Stimulated activated CD8-positive, alpha-beta memory T cell treated with anti-CD3 and anti-CD28 coated beads, Interleukin-7, amount 100 ng/mL, for 1 hour (primary cell): ENCODE measurements at regions not wholly inside any gene's neighbourhood (a gene's known extent, or its start where the extent isn't known, plus 50 kb on each side); places are given as distances from the start of the nearest gene placed in this dataset.
A peak's percentile ranks its signal among the peaks of the same experiment; 100 is the strongest.

Experiments used
- DNase-seq, 2 donors: peaks; one replicate each; pipeline ENCODE4 v3.0.0-alpha.2; 2020; ENCODE audit warnings: low read depth in 2 of 2

DNA sequence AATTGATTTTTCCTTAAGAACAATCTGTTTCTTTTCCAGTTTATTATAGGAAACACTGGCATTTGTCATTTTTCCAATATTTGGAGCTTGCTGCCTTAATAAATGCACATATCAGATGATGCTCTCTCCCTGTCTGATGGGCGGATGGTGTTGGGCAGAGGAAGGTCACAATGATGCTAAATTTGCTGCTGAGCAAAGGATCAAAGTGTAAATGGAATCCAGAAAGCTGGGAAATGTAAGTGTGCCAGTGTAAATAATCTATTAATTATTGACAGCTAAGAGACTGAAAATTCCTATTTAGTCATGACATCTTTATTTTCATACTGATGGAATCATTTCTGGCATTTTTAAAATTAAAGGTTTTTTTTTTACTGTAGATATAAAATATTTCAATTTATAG lies 243.2 kb downstream of the PTBP2 start:
- no peak for DNase-seq

DNA sequence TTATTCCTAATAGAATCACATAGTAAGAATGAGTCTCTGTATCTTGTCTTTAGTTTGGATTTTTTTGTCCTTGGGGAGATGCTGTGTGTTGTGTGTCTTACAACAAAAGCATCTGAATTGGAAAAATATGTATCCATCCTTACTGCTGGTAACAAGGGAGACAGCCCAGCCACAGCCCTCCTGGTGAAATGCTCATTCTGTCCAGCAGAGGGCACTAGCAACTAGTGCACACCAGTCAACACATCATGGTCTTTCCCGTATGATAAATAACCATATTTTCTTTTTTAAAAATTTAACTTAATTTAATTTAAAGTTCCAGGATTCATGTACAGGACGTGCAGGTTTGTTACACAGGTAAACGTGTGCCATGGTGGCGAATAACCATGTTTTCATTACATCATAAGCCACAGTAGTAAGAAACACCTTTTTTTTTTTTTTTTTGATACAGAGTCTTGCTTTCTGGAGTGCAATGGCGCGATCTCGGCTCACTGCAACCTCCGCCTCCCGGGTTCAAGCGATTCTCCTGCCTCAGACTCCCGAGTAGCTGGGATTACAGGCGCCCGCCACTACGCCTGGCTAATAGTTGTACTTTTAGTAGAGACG lies 245.1 kb downstream of the PTBP2 start:
- DNase-seq = peak; percentile 38 to 54

GRCh38 chr1:96967311-96967710 lies 245.7 kb downstream of the PTBP2 start:
- no peak for DNase-seq

- no peak for DNase-seq
Measured at GRCh38 chr1:96968541-96968940, 247.0 kb downstream of the PTBP2 start.

DNA sequence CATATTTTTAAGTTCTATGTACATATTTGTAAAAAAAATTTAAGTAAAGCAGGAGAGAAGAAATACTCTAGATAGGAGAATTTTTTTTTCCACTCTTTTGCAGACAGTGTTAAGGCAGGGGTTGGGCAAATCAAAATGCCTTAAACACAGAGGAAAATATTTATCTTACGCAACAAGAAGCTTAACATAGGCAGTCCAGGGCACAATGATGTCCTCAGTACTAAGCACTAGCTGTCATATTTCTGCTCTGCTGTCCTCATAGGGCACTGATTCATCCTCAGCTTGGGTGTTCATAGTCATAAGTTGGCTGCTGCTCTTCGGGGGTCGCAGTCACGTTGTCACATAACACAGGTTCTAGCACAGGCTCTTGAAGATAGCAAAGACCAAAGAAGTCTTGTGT lies 247.4 kb downstream of the PTBP2 start:
- no peak for DNase-seq

- no peak for DNase-seq
Measured at GRCh38 chr1:96969656-96970163, 248.1 kb downstream of the PTBP2 start.

DNA sequence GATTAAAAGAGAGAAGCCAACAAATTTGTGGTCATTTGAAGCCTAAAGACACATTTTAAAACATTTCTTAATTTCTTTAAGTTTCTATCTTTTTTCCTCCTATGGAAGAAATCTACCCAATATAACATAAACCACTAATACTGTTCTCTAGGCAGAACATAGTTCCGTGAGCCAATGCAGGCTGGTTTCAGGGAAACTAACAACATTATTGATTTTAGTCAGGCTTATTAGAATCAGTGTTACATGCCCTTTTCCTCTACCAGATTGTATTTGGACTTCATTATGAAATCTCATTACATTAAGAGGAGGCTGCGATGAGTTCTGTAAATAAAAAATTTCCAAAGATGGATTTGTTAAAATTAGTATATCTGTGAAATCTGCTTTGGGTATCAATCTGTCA lies 249.9 kb downstream of the PTBP2 start:
- no peak for DNase-seq

- DNase-seq = no peak
Measured at GRCh38 chr1:96971849-96972602, 250.4 kb downstream of the PTBP2 start.

- DNase-seq = no peak
Measured at GRCh38 chr1:96973605-96974004, 252.0 kb downstream of the PTBP2 start.

- no peak for DNase-seq
Measured at GRCh38 chr1:96978444-96978843, 256.9 kb downstream of the PTBP2 start.

GRCh38 chr1:96978901-96979300 lies 257.3 kb downstream of the PTBP2 start:
- no peak for DNase-seq

DNA sequence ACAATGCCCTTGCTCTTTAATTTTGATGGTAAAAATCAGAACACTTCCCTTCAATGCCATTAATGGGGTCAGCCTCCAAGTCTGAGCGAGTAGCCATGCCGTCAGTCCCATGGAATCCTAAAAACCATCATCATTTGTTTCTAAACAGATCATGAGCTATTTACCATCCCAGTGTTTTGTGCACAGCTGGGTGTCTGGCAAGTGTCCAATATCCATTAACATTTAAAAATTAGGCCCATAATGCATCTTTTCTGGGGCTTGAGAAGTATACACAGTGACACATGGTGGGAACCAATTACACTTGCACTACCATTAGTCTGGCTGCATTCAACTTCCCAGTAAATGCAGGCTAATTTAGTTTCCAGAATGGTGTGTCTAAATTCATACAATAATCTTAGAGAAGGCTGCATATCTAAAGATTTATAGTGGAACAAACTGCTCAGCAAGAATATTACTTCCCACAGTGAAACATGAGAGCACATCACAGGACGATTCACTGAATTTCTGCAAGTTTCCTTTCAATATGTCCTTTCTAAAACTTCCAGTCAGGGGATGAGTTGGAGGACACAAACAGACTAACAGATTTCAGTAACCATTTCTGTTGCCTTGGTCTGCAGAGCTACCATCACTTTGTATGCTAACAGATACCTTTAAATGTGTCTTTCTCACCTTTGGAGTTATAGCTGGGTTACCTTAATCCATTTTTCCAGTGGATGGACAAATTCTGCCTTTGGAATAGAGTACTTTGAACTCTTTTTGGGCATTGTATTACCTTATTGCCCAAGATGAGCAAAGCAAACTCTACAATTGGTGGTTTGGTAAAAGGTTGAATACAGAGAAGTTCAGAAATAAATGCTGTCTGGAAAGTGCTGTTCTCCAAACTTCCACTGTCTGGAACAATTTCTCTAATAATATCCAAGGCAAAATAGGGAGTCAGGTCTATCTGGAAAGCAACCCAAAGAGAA lies 258.0 kb downstream of the PTBP2 start:
- DNase-seq = no peak

DNA sequence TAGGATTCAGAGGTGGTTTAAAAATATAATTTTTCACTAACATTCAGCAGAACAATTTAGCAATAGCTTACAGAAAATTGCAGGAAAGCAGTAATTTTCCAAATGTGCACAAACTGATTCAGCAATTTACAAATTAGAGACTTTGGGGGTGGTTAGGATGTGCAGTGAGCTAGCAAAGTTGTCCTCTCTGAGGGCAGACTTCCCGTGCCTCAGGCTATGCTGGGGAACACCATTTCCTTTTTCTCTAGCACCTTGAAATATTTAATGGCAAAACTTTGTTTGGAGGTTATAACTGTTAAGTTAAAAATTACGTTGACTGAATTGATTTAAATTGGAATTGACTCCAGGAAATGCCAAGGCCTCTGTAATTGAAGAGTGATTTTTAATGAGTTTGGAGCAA lies 258.9 kb downstream of the PTBP2 start:
- no peak for DNase-seq

DNA sequence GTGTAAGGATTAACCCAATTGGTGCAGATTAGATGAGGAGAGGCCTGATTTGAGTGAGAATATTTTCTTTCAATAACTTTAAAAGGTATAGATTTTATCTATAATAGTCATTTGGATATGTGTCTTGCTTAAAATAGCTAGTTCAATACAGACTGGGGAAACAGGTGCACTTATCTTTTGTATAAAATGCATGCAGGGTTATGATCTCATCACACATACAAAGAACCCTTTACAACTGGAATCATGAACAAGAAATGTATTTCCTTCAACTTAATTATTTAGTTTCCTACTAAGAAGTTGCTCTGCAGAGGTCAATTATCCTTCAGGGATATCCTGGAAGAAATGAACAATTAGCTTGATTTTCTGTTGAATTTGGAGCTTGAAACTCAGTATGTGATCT lies 259.6 kb downstream of the PTBP2 start:
- DNase-seq = no peak

DNA sequence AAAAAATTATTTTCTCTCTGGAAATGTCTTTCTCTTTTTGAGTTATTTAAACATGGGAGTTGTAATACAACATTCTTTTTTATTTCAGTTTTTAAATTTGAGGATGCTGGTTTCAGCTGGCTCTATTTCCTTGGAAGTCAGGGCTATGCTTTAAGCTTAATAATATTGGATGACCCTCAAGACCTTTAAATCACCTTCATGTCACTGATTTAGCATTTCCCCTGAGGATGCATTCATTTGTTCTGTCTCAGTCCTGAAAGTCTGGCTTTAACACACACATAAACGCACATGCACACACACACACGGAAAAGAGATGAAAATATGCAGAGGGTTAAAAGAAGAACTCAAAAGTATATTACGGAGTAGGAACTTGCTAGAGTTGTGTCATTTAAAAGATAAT lies 260.5 kb downstream of the PTBP2 start:
- no peak for DNase-seq

DNA sequence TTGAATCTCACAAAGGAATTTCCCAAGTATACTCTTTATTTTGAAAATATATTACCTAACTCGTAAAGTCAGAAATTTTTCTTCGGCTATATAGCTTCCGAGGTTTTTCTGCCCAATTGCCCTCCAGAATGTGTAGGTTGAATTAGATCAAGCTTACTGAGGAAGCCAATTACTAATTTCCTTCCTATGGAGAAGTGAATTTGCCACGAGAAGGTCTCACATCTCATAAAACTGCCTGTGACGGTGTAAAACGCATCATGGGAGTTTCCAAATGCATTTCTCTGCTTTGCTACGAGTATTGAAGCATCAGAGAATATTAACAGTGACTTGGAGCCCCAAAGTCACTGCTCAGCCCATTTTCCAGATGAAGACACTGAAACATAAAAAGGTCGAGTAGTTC lies 262.3 kb downstream of the PTBP2 start:
- DNase-seq = no peak

DNA sequence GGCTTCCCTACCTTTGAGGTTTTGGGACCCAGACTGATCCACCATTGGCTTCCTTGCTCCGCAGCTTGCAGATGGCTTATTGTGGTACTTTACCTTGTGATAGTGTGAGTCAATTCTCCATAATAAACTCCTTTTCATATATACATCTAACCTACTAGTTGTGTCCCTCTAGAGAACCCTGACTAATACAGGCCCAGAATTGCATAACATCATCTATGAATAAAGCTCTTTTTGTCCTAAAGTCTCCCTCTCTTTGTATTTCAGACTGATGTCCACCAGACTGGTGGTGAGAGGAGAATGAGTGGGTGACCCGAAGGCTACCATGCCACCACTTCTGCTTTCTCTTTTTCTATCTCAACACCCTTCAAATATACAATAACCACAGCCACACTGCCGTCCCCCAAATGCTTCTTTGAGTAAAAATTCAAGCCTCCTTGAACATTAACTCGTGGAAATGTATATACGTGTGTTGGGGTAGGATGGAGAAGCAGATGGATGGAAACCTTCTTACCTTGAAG lies 265.7 kb downstream of the PTBP2 start:
- no peak for DNase-seq

DNA sequence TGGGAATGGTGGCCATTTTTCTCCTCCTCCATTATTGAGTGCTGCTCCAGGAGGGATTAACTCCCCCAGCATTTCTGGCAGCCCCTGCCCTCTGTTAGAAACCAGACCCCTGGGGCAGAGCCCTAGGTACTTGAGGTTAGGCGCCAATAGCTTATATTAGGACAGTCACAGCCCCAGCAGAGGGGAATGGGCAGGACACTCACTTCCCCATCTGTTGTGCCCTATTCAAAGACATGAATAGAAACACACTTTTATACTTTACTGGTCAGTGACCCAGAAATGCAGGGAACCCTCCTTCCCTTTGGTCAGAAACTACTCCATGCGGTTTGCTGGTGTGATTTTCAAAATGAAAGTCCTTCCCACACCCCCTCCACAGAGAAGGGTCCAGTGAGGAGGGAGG lies 267.7 kb downstream of the PTBP2 start:
- no peak for DNase-seq

DNA sequence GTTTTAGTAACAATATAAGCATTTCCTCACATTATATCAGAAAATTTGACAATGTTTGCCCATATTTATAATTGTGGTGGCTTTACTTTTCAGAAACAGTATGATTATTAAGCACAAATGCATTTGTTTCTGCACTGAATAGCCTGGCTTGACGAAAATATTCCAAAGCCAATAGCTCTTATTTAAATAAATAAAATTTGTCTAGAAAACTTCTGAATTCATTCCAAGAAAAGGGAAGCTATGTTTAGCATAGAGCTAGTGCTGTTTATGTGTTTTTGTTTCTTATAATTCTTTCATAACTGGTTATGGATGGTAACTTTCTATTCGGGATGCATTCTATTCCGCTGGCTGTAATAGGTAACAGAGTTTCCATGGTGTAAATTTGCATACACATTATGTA lies 268.6 kb downstream of the PTBP2 start:
- DNase-seq = no peak

DNA sequence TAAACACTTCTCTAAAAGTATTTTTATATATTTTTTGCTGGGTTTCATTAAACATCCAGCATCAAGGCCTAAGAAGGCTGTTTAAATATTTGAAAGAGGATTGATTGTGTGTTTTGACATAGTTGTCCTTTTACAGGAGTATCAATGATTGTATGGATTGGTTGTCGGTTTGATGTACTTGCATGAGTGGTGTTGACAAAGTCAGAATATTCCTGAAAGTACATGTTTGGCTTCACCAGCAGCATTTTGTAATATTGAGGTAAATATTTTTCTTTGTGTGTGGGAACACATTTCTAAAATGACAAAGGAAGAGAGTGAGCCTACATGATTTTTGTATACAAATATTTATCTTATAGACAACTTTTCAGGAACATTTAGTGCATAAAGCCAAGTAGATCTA lies 269.7 kb downstream of the PTBP2 start:
- no peak for DNase-seq

- DNase-seq = no peak
Measured at GRCh38 chr1:96992871-96993270, 271.3 kb downstream of the PTBP2 start.

DNA sequence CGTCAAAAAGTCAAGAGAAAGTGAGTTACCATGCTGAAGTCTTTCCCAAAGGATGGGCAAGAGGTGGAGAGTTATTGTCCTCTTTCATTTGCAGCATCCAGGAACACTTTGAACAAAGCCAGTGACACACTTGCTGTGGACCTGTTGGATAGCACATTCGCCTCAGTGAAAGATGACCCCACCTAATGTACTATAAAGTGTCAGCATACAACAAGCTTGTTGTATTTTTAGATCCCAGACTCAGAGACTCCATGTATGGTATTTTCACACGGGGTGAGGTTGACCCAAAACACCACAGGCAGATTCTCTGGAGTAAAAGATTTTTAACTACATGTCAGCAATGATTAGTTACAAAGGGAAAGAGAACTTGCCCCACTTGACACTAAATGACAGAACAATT lies 273.8 kb downstream of the PTBP2 start:
- DNase-seq = no peak
